ENCODE measurements at regions not wholly inside any gene's neighbourhood (a gene's known extent, or its start where the extent isn't known, plus 50 kb on each side); places are given as distances from the start of the nearest gene placed in this dataset.
"Not testable (repeated sequence)": the region's sequence is repeated elsewhere in the genome, so short reads cannot be mapped to it uniquely, and the experiment has no call there.

GRCh38 chr2:83899271-83899670 is 559.8 kb downstream of the SUCLG1 start:
- Histone ChIP-seq H3K79me2 (ENCODE audit: control insufficient read depth, insufficient read depth, low read length, unreplicated experiment) (no peaks in the 10 kb centered on the region), H3K4me1 (ENCODE audit: control insufficient read depth, insufficient read depth, low read length, unreplicated experiment) (no peaks in the 10 kb centered on the region), H3K27me3 (ENCODE audit: insufficient read depth, low read length) (no peaks in the 10 kb centered on the region), H2AFZ (ENCODE audit: low read length, unreplicated experiment) (no peak overlapping the region), H3K27ac (ENCODE audit: low read depth, low read length) (no peak overlapping the region), H3K4me3 (ENCODE audit: low read depth, low read length) (no peak overlapping the region), H3K36me3 (ENCODE audit: insufficient read depth, low read length) (no peaks in the 10 kb centered on the region)

- Histone ChIP-seq H3K36me3 (ENCODE audit: insufficient read depth, low read length) (no peaks in the 10 kb centered on the region), H3K27me3 (ENCODE audit: insufficient read depth, low read length) (no peaks in the 10 kb centered on the region), H3K4me1 (ENCODE audit: control insufficient read depth, insufficient read depth, low read length, unreplicated experiment) (no peaks in the 10 kb centered on the region), H3K27ac (ENCODE audit: low read depth, low read length) (no peak overlapping the region), H3K4me3 (ENCODE audit: low read depth, low read length) (no peak overlapping the region), H2AFZ (ENCODE audit: low read length, unreplicated experiment) (no peak overlapping the region), H3K79me2 (ENCODE audit: control insufficient read depth, insufficient read depth, low read length, unreplicated experiment) (no peaks in the 10 kb centered on the region)
Measured at GRCh38 chr2:83894976-83895375, 564.1 kb downstream of the SUCLG1 start.

DNA sequence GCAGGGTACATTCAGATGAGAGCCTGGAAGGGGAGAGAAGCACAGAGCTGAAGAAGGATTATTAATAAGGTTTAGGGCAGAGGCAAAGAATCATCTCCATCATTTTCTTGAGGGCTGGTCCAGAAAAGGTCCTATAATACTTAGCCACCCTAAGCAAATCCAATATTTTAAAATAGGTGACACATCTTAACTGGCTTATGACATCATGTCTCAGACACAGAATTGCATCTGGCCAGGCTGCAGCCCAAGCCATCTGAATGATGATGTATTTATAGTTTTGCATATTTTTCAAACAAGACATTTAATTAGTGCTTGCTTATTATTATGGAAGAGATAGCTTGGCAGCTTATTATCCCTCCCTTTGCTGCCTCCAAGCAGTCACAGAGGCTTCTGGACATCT is 571.3 kb downstream of the SUCLG1 start:
- Histone ChIP-seq H3K36me3 (ENCODE audit: insufficient read depth, low read length) (no peaks in the 10 kb centered on the region), H3K27me3 (ENCODE audit: insufficient read depth, low read length) (no peaks in the 10 kb centered on the region), H3K4me1 (ENCODE audit: control insufficient read depth, insufficient read depth, low read length, unreplicated experiment) (no peaks in the 10 kb centered on the region), H3K79me2 (ENCODE audit: control insufficient read depth, insufficient read depth, low read length, unreplicated experiment) (no peaks in the 10 kb centered on the region), H3K27ac (ENCODE audit: low read depth, low read length) (no peak overlapping the region), H2AFZ (ENCODE audit: low read length, unreplicated experiment) (no peak overlapping the region), H3K4me3 (ENCODE audit: low read depth, low read length) (no peak overlapping the region)

DNA sequence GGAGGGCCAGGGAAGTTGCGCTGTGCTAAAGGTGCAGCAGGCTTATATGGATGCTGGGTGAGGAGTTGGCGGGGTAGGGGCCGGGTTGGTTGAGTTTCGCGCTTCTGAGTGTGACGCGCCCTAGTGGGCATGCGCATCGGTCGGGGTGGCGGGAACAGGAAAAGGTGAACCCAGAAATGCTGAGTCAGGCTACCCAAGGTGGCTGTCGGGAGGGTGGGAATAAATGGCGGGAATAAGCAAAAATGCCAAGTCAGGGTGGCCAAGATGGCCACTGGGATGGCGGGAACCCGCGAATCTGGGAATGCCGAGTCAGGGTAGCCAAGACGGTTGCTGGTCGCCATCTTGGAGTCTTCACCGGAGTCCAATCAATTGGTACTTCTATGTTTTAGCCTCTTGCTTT is 580.0 kb downstream of the SUCLG1 start:
- no peak overlapping the region for H3K4me3 ChIP-seq (ENCODE audit: low read depth, low read length)
- H3K79me2 ChIP-seq (ENCODE audit: control insufficient read depth, insufficient read depth, low read length, unreplicated experiment), result no peaks in the 10 kb centered on the region
- no peaks in the 10 kb centered on the region for H3K36me3 ChIP-seq (ENCODE audit: insufficient read depth, low read length)
- no peak overlapping the region for H3K27ac ChIP-seq (ENCODE audit: low read depth, low read length)
- H2AFZ ChIP-seq (ENCODE audit: low read length, unreplicated experiment), result no peak overlapping the region
- no peaks in the 10 kb centered on the region for H3K4me1 ChIP-seq (ENCODE audit: control insufficient read depth, insufficient read depth, low read length, unreplicated experiment)
- no peaks in the 10 kb centered on the region for H3K27me3 ChIP-seq (ENCODE audit: insufficient read depth, low read length)

DNA sequence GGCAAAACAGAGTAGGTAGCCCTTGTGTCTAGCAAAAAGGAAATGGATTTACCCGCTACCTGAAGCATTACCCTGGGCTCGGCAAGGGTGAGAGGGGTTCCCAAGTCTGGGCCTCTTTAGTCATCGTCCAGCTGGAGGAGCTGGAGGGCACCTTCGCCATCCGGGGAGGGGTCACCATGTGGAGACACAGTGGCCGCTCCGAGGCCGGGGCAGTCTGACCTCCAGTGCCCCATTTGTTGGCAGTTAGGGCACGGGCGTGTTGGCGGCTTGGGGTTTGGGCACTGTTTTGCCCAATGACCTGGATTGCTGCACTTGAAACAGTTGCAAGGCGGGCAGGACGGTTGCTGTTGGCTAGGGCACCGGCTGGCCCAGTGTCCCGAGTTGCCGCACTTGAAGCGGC is 581.8 kb downstream of the SUCLG1 start:
- not testable (repeated sequence) for H3K4me3 ChIP-seq (ENCODE audit: low read depth, low read length); H2AFZ ChIP-seq (ENCODE audit: low read length, unreplicated experiment); H3K4me1 ChIP-seq (ENCODE audit: control insufficient read depth, insufficient read depth, low read length, unreplicated experiment); H3K27ac ChIP-seq (ENCODE audit: low read depth, low read length); H3K27me3 ChIP-seq (ENCODE audit: insufficient read depth, low read length); H3K79me2 ChIP-seq (ENCODE audit: control insufficient read depth, insufficient read depth, low read length, unreplicated experiment); H3K36me3 ChIP-seq (ENCODE audit: insufficient read depth, low read length)

- H3K4me1 ChIP-seq (ENCODE audit: control insufficient read depth, insufficient read depth, low read length, unreplicated experiment), result no peaks in the 10 kb centered on the region
- H3K27ac ChIP-seq (ENCODE audit: low read depth, low read length), result no peak overlapping the region
Measured at GRCh38 chr2:83874712-83875430, 584.2 kb downstream of the SUCLG1 start.

DNA sequence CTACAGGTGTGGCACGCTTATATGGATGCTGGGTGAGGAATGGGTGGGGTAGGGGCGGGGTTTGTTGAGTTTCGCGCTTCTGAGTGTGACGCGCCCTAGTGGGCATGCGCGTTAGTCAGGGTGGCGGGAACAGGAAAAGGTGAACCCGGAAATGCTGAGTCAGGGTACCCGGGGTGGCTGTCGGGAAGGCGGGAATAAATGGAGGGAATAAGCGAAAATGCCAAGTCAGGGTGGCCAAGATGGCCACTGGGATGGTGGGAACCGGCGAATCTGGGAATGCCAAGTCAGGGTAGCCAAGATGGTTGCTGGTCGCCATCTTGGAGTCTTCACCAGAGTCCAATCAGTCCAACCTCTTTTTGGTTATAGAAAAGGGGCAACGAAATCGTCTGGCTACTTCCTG is 585.0 kb downstream of the SUCLG1 start:
- H3K4me3 ChIP-seq (ENCODE audit: low read depth, low read length), result no peak overlapping the region
- no peaks in the 10 kb centered on the region for H3K36me3 ChIP-seq (ENCODE audit: insufficient read depth, low read length)
- H2AFZ ChIP-seq (ENCODE audit: low read length, unreplicated experiment), result no peak overlapping the region
- H3K27ac ChIP-seq (ENCODE audit: low read depth, low read length), result no peak overlapping the region
- no peaks in the 10 kb centered on the region for H3K79me2 ChIP-seq (ENCODE audit: control insufficient read depth, insufficient read depth, low read length, unreplicated experiment)
- H3K27me3 ChIP-seq (ENCODE audit: insufficient read depth, low read length), result no peaks in the 10 kb centered on the region
- no peaks in the 10 kb centered on the region for H3K4me1 ChIP-seq (ENCODE audit: control insufficient read depth, insufficient read depth, low read length, unreplicated experiment)

More at GRCh38 chr2:83874712-83875430, 584.2 kb downstream of the SUCLG1 start:
- Histone ChIP-seq H3K36me3 (ENCODE audit: insufficient read depth, low read length) (no peaks in the 10 kb centered on the region), H3K4me3 (ENCODE audit: low read depth, low read length) (no peak overlapping the region), H3K79me2 (ENCODE audit: control insufficient read depth, insufficient read depth, low read length, unreplicated experiment) (no peaks in the 10 kb centered on the region), H2AFZ (ENCODE audit: low read length, unreplicated experiment) (no peak overlapping the region), H3K27me3 (ENCODE audit: insufficient read depth, low read length) (no peaks in the 10 kb centered on the region)

- H3K4me1 ChIP-seq (ENCODE audit: control insufficient read depth, insufficient read depth, low read length, unreplicated experiment), result no peaks in the 10 kb centered on the region
- H3K79me2 ChIP-seq (ENCODE audit: control insufficient read depth, insufficient read depth, low read length, unreplicated experiment), result no peaks in the 10 kb centered on the region
- H3K27ac ChIP-seq (ENCODE audit: low read depth, low read length), result no peak overlapping the region
- H2AFZ ChIP-seq (ENCODE audit: low read length, unreplicated experiment), result no peak overlapping the region
- no peak overlapping the region for H3K4me3 ChIP-seq (ENCODE audit: low read depth, low read length)
- H3K36me3 ChIP-seq (ENCODE audit: insufficient read depth, low read length), result no peaks in the 10 kb centered on the region
- H3K27me3 ChIP-seq (ENCODE audit: insufficient read depth, low read length), result no peaks in the 10 kb centered on the region
Measured at GRCh38 chr2:83873110-83873509, 586.0 kb downstream of the SUCLG1 start.

GRCh38 chr2:83866211-83866610 is 592.9 kb downstream of the SUCLG1 start:
- H3K79me2 ChIP-seq (ENCODE audit: control insufficient read depth, insufficient read depth, low read length, unreplicated experiment), result no peaks in the 10 kb centered on the region
- no peaks in the 10 kb centered on the region for H3K27me3 ChIP-seq (ENCODE audit: insufficient read depth, low read length)
- H3K27ac ChIP-seq (ENCODE audit: low read depth, low read length), result no peak overlapping the region
- no peaks in the 10 kb centered on the region for H3K4me1 ChIP-seq (ENCODE audit: control insufficient read depth, insufficient read depth, low read length, unreplicated experiment)
- H3K4me3 ChIP-seq (ENCODE audit: low read depth, low read length), result no peak overlapping the region
- no peaks in the 10 kb centered on the region for H3K36me3 ChIP-seq (ENCODE audit: insufficient read depth, low read length)
- H2AFZ ChIP-seq (ENCODE audit: low read length, unreplicated experiment), result no peak overlapping the region

DNA sequence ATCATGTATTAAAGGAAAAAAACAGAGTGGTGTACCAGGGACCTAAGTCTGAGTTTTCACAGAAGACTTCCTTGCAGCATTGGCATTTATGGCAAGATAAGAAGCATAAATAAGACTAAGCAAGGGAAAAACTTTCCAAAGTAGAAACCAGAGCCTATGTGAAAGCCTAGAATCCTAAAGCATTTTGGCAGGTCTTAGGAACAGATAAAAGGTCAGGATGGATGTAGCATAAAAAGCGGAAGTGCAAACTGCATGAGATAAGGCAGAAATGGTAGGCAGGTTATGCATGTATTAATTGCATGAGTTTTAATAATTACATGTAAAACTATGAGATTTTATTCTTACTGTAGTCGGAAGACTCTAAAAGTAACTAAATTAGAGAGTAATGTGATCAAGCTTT is 596.5 kb downstream of the SUCLG1 start:
- H2AFZ ChIP-seq (ENCODE audit: low read length, unreplicated experiment), result no peak overlapping the region
- H3K4me1 ChIP-seq (ENCODE audit: control insufficient read depth, insufficient read depth, low read length, unreplicated experiment), result no peaks in the 10 kb centered on the region
- H3K79me2 ChIP-seq (ENCODE audit: control insufficient read depth, insufficient read depth, low read length, unreplicated experiment), result no peaks in the 10 kb centered on the region
- H3K27ac ChIP-seq (ENCODE audit: low read depth, low read length), result no peak overlapping the region
- no peaks in the 10 kb centered on the region for H3K27me3 ChIP-seq (ENCODE audit: insufficient read depth, low read length)
- no peak overlapping the region for H3K4me3 ChIP-seq (ENCODE audit: low read depth, low read length)
- H3K36me3 ChIP-seq (ENCODE audit: insufficient read depth, low read length), result no peaks in the 10 kb centered on the region

GRCh38 chr2:83860320-83860719 is 598.8 kb downstream of the SUCLG1 start:
- H2AFZ ChIP-seq (ENCODE audit: low read length, unreplicated experiment), result no peak overlapping the region
- no peaks in the 10 kb centered on the region for H3K79me2 ChIP-seq (ENCODE audit: control insufficient read depth, insufficient read depth, low read length, unreplicated experiment)
- no peaks in the 10 kb centered on the region for H3K4me1 ChIP-seq (ENCODE audit: control insufficient read depth, insufficient read depth, low read length, unreplicated experiment)
- H3K4me3 ChIP-seq (ENCODE audit: low read depth, low read length), result no peak overlapping the region
- no peaks in the 10 kb centered on the region for H3K27me3 ChIP-seq (ENCODE audit: insufficient read depth, low read length)
- H3K27ac ChIP-seq (ENCODE audit: low read depth, low read length), result no peak overlapping the region
- H3K36me3 ChIP-seq (ENCODE audit: insufficient read depth, low read length), result no peaks in the 10 kb centered on the region
